EL (cell line): ENCODE measurements at regions not wholly inside any gene's neighbourhood (a gene's known extent, or its start where the extent isn't known, plus 50 kb on each side); places are given as distances from the start of the nearest gene placed in this dataset.

Experiments used
- DNase-seq: peaks from one replicate; pipeline ENCODE4 v3.0.0-alpha.2; 2016

DNA sequence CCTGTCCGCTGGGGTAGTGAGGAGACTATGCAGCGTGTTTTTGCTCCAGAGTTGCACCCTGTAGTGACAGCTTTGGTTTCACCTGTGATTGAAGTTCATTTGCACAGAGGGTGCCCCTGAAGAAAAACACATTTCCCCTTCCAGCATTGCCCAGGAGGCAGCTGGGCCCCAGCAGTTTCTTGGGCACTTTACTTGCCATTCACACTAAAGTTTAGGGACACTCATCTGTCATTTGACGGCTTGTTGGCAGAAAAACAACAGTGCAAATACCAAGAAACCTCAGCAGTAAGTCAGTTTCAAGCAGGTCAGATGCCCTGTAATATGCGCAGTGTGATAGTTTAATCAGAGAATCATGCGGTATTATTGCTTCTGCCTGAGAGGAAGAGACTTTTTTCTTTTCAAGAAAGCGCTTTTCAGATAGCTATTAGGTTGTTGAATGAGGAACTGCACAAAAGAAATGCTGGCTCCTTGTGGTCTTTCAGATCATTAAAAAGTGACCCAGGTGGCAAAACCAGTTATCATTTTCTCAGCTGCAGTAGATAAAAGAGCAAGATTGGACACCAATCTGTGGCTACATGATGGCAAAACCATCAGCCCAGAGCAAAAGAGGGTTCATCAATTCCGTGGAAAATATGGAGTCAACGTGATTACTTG, 136.2 kb upstream of the PUM3 start:
- no peak for DNase-seq

DNA sequence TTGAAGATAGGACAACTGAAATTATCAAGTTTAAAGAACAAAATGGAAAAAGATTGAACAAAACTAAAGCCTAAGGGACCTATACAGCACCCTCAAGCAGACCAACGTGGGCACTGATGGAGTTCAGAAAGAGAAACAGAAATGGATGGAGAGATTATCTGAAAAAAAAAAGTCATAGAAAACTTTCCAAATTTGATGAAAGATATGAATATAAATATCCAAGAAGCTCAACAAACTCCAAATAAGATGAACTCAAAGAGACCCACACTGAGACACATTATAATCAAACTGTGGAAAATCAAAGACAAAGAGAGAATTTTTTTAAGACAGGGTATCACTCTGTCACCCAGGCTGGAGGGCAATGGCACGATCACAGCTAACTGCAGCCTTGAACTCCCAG, 128.6 kb upstream of the PUM3 start:
- DNase-seq, result no peak

DNA sequence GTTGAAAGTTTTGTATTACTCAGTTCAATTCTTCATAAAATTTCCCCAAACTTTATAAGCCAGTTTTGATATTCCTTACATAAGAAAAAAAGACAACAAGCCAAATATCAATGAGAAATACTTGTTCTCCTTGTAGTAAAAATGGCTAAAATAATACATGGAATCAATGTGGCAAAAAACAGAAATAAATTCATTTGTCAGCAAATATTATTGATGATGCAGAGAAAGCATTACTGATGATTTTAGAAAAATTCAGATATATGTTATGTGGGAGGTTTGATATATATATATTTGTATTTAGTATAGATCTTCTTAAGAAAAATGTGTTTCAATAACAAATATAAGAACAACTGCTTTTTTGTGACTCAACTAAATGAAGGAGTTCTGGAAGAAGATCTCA, 127.0 kb upstream of the PUM3 start:
- DNase-seq, result no peak

DNA sequence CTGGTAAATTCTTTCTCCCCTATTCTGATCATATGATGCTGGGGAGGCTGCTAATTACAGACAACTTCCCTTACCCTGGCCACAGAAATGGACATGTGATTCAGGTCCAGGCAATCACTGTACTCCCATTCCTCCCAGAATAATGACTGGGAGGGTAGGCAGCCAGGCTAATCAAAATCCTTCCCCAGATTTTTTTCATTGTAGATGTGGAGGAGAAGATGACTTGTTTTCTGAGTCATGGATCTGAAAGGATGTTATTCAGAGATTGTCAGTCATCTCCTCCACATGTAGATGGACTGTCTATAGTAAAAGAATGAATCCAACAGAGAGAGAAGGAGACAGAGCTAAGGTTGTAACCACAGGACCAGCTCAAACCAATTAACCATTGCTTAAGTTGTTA, 123.9 kb upstream of the PUM3 start:
- DNase-seq, result peak; percentile 47

DNA sequence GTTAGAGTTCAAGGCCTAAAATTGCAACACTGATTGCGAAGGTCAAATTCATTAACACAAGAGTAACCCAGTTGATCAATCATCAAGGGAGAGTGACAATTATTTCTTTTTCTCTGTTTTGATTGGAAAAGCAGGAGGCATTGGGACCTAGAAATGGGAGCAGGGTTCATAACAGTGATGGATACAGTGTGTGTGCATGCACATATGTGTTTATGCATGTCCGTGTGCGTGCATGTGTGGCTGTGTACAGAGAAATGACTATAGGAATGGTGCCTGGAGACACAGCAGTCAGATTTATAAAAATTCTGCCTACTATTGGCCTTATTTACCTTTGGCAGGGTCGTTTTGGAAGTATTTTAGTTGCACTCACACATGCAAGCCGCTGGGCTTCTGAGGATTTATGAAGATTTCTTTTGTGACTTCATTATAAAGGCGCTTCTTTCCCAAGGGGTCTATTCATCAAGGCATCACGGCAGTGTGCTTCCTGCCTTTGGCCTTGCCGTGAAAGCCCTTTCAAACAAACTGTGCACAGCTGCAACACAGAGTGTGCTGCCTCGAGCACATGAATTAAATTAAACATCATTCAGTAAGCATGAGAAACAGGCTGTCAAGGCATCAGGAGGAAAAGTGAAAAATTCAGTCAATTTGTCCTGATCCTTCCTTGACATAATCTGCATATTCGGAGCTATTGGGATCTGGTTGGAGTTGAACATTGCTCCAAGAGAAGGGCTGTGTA, 122.8 kb upstream of the PUM3 start:
- no peak for DNase-seq

DNA sequence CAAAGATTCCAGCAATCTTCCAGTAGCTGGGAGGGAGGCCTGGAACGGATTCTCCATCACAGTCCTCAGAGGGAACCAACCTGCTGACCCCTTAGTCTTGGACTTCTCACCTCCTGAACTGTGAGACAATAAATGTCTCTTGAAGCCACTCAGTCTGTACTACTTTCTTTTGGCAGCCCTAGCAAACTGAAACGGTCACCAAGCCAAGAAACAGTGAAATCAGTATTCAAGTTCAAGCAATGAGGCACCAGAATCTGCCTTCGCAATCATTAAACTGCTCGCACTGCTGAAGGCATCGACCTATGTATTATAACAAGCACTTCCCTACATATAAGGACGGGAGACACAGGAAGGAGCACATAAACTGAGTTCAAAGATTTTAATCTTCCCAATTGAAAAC, 120.6 kb upstream of the PUM3 start:
- no peak for DNase-seq

DNA sequence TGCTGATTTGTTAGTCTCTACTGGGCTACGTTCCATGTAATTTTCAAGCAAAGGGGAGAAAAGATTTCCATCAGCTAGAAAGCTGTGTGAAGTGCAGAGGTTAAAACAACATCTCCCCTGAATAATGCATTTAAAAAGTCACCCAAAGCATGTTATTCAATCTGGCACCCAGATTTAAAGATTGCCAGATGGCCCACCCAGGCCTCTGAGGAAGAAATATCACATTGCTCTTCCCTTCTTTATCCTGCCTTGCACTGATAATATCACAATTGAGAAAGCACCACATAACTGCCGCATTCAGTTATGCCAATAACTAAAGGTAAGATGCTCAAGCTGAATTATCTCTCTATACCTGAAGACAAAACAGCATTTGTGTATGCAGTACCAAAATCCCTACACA, 119.4 kb upstream of the PUM3 start:
- DNase-seq, result no peak

DNA sequence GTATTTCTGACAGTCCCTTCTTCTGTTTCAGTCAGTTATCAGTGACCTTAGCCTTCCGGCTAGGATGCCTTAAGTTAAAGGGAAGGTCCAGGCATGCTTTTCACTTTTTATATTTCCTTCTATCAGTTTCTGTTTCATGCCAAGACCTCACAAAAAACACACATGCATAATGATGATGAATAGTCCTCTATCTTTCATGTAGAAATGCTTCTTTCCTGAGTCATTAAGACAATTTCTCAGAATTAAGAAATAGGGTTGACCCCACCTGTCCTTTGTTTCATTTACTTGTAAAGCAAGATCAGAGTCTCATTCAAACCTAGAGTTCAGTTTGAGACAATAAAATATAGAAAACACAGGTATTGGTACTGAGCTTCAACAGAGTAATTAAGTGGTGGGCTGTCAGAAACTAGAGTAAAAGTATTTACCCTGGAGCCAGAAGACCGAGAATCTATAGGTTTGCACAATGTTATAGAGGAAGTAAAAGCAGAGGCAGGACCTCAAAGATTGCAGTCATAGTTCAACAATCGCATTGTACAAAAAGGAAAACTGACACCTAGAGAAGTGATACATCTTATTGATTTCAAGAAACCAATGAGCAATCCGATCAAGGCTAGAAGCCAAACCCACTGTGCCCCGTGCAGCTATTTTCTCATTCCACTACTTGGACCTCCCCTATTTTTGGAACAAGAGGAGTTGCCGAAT, 118.7 kb upstream of the PUM3 start:
- DNase-seq, result peak; percentile 9

DNA sequence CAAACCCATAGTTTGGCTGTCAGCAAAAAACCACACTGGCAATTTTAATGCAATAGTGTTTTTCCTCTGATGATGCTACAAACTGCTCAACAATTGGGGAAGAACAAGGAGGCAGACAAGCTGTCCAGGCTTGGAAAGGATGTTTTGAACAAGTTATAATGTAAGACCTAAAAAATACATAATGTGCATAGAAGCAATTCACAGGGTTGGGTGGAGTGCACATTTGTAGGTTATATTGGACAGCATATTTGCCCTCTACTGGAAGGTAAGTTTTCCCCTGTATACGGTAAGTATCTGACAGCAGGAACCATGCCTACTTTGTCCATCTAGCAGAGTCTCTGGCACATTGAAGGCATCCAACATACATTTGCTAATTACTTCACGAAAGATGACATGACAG, 114.3 kb upstream of the PUM3 start:
- DNase-seq, result no peak

DNA sequence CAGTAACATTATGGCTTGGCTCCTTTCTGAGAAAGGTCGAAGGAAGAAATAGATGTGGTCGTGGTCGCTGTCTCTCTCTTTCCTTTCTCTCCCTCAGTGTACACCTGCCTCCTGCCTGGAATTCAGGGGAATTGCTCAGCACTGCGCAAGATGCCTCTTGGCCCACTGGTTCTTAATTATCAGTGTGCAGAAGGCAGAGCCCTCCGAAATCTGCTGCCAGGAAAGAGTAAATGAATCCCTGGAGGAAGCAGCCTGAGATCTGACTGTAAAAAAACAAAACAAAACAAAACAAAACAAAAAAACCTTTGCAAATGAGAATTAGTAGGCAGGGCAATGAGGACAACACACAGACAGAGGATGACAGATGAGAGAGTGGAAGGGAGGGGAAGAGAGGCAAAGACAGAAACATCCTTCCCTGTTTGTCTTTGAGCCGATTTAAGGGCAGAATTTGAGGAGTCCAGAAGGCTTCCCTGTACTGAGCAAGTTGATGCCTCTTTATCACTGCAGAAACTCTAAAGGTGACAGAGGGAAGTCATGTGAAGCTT, 113.8 kb upstream of the PUM3 start:
- DNase-seq, result no peak

DNA sequence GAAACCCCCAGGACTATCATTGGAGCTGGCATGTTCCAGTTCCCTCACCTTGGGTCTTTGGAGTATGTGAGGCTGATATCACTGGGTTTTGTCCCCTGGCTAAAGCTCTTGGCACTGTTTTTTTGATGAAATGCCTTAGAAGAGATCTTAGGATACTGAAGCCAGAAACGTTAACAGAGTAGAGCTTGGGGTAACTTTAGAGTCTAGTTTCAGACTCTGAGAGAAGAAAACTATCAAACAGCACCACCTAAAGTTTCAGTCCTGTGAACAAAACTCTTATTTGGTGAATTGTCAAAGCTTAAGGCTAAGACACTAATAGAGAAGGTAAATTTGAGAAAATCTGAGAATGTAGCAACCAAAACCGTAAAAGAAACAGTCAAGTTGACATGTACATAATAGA, 111.7 kb upstream of the PUM3 start:
- no peak for DNase-seq

DNA sequence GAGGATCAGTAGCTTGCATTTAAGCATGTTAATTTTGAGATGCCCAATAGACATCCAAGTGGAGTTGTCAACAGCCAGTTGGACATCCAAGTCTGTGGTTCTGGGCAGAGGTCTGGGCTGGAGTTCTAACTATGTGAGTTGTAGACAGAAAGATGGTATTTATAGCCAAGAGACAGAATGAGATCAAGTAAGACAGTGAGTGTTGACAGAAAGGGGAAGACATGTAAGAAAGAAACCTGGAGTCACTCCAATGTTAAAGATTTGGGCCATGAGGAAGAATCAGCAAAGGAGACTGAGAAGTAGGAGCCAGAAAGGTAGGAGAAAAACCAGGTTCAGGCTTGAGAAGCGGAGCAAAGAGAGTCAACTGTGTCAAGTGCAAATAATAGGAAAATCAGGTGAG, 95.5 kb upstream of the PUM3 start:
- no peak for DNase-seq

DNA sequence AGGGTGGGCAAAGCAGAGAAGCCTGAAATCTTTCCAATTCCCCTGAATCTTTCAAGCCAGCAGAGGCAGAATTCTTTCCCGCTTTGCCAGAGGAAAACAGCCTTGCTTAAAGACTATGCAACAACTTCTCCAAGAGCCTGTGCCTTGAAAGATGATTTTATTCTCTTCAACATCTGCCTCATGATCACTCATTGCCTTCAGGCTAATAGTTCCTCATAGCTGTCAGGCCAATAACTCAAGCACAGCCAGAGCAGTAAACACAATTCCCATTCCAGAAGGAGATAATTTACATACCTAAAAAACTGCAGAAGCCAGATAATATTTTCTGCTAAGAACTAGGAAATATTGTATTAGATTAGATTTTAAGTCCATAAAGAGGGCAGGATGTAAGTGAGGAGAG, 92.3 kb upstream of the PUM3 start:
- DNase-seq, result peak; percentile 51

DNA sequence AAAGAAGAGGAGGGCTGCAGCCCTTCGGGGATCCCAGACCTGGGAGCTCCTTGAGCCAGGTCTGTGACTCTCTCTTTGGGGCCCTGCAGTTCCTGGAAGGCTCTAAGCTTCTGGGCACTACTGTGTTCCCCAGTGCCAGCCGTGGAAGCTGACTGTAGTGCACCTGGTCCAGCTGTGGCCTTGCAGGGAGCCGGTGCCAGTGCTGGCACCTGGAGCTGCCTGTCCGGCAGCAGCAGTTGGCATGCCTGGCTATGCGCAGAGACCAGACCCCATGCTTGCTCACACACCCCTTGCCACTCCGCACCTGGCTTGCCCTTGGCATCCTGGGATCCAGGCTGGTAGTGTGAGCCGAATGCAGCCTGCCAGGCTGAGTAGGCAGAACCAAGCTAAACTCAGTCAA, 91.0 kb upstream of the PUM3 start:
- no peak for DNase-seq

DNA sequence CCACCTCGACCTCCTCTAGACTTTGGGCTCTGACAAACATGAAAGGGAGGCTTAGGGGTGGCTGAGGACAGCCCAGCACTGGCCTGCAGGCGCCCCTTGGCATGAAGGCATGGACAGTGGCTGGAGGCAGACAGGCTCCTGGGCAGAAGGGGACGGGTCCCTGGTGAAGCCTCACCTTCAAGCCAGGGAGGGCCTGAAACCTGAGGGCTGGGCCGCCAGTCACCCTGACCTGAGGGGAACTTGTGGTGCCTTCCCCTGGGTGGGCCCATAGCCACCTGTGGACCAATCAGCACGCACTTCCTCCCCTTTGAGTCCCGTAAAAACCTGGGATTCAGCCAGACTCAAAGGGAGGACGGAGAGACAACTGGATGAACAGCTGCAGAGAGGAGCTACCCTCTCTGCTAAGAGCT, 90.4 kb upstream of the PUM3 start:
- no peak for DNase-seq

DNA sequence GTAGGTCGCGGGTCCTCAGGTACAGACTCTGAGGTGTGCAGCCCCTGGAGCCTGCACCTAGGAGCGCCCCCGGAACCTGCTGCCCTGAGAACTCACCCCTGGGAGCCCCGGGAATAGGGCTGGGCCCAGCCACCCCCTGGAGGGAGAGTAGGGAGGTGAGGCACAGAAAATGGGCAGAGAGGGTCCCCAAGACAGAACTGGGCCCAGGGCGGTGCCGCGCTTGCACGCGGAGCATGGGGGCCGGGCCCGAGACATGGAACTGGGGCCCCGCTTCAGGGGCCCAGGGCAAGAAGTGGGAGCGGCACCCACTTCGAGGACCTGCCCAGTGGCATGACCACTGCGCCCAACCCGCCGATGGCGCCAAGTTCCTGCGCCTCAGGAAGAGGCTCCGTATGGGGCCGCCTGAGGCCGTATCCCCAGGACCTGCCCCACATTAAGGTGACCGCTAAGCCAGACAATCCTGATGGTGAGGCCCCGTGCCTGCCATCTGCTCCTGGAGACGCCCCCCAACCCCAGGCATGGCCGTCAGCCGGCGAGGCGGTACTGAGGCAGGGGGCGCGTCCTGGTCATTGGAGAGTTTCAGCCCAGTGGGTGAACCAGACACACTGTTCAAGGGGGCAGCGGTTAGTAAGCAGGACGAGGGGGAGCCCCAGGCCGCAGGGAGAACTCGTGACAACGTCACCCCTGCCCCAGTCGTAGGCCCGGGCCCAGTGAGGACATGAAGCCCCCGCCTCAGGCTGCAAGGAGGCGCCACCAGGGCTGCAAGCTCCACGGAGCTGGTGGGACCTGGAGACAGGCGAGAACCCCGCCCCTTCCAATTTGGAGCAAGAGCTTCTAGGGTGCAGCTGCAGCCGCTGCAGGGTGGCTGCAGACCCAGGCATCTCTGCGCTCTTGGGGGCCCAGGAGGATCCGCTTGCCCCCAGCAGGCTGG, 89.5 kb upstream of the PUM3 start:
- no peak for DNase-seq

DNA sequence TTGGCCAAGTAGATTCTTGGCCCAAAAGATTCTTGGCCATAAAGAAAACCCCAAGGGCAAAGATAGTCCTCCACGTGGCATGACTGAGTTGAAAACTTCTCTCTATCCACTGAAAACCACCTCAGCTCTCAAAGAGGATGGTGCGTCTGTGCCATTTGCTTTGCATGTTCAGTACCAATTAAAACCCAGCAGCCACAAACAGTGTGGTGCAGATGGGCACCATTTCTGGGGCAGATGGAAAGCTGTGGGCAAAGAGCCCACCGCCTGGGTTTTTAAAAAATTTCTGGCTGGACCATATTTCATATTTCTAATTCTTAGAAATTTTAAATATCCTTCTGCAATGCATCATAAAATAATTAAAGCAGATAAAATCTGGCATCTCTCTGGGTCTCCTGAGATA, 84.5 kb upstream of the PUM3 start:
- no peak for DNase-seq

DNA sequence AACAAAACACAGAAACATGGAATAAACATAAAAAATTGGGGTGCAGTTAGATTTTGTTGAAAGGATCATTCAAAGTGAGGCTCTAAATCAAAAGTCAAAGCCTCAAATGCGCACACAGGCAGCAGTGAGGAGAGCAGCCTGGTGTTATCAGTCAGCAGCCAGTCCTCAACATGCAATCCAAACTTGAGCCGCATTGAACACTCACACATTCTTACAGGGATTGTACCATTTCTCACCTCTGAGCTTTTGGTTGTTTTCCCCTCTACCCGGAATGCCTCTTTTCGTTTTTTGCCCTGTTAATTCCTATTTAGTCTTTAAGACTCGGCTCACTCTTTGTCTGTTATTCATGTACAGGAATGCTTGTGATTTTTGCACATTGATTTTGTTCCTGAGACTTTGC, 81.1 kb upstream of the PUM3 start:
- DNase-seq, result no peak

DNA sequence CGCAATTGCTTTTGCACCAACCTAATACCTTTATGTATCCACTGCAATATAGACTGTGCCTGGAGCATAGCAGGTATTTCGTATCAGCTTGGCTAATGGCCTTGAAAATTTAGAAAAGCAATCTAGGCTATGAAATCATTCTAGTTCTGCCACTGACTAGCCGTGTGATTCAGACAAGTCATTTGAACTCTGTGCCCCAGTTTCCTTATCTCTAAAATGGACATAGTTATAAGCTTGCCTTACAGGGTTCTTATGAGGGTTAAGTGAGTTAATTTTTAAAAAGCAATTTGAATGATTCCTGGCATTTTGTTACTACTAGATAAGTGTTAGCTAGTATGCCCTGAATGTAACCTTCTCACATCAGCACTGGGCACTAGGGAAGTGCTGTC, 80.5 kb upstream of the PUM3 start:
- DNase-seq, result no peak

DNA sequence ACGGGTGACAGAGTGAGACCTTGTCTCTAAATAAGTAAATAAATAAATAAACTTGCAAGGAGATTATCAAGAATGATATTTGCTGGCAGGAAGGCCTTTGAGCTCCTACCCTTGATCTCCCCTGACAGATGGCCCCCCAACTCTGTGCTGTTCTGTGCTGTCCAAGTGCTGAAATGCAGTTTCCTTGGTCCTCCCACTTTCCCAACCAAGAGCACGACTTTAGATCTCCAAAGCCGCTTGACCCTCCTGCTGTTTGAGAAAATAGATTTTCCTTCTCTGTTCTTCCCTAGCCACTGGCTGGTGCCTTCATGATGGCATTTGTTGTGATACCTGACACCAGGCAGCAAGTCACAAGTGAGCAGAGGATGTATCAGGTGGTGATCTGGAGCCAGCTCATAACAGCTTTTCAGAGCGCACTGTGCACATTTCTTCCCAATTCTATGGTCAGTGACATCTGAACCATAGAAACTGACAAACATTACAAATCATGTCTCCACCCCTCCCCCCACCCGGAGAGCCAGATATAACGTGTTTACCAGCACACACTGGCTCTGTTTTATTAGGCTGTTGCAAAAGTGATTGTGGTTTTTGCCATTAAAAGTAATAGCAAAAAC, 80.0 kb upstream of the PUM3 start:
- DNase-seq, result no peak

DNA sequence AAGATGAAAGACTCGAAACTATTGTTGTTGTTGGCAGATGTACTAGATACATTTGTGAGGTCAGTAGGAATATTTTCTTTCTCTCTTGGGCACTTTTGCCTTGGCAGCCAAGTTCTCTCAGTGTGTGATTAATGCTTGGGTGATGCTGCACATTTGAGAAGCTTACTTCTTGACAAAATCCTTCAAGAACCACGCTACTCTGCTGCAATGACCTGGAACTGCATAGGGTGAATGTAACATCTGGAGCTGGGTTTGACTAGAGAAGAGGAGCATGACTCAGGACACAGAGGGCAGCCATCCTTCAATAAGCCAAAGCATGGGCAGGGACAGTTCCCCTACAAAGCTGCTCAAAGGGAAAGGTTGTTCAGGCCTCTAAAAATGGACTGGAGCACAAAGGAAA, 75.5 kb upstream of the PUM3 start:
- peak; percentile 47 for DNase-seq

DNA sequence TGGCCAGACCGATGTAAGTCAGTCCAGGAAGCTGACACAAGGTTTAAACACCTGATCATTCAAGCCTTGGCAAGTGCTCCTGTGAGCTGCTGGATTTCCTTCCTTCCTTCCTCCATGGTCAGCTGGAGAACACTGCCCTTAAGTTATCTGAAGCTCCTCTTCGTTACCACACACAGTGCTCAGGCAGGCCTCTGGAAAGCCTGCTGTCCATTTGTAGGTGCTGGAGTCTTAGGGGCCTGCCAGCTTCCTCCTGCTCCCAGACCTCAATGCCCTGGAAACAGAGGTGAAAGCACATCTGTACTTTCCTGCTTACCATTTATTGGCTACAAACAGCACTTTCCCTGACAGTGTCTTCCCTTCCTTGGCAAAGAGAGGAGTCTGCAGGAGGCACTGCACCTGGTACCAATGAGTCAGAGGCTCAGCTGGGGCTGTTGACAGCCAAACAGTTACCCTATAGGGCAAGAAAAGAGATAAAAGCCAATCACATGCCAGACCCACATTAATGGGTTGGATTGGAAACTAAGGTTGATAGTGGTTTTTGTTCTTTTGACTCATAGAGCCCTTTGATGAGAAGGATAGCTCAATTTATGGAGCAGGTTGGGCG, 72.6 kb upstream of the PUM3 start:
- no peak for DNase-seq
